ENCODE measurements at regions not wholly inside any gene's neighbourhood (a gene's known extent, or its start where the extent isn't known, plus 50 kb on each side); places are given as distances from the start of the nearest gene placed in this dataset.

DNA sequence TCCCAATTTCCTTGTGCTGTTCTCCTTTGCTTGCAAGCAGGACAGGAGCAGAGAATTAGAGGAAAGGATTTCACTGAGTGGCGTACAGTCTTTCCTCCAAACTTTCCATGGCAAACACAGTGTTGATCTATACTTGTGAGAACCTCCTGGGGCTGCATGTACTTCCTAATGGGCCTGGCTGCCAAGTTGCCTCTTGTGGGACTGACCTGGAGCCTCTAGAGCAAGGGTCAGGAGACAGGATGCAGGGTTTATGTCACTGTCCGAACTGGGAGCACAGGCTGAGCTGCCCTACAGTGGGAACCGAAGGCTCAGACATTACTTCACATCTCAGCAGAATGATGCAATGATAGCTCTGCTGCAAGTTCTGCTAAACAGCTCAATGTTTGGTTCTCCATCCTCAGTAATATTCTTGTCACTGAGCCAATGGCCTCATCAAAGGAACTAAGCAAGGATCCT lies 102.3 kb downstream of the ENC1 start (continued):
- no peak for TF ChIP-seq SRF (IDR thresholded peaks at IDR 0.05; ENCODE audit: low read depth in 2 of 2, low read length in 2 of 2)

DNA sequence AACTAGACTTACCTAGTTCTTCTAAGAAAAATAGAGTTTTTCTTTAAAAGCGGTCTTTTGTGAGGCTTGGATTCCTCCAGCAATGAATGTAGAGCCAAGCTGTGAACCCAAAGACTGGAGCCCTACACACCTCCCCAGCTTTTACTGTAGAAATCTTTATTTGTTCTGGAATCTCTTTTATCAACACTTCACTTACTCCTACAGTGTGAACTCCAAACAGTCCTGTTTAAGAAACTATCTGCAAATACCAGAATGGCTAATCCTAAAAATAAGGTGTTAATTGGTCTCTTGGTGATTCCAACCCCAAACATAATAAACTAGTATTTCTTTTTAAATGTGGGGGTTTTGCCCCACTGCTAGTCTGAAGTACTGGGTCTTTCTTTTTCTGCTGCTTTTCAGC lies 103.9 kb downstream of the ENC1 start:
- no TSS peak for BruUV-seq (replicated peaks)
- Histone ChIP-seq H4K20me1 (ENCODE audit: control insufficient read depth, insufficient read depth) (no peaks in the 10 kb centered on the region), H3K79me2 (ENCODE audit: control insufficient read depth, insufficient read depth, low read length) (no peaks in the 10 kb centered on the region), H3K4me2 (ENCODE audit: control insufficient read depth, insufficient read depth) (no peak overlapping the region), H3K9ac (ENCODE audit: control insufficient read depth, insufficient read depth, low read length) (no peak overlapping the region), H3K36me3 (ENCODE audit: control insufficient read depth in 2 of 2, insufficient read depth in 2 of 2, low read length in 1 of 2) (no peaks in the 10 kb centered on the region), H3K4me1 (ENCODE audit: control insufficient read depth, insufficient read depth, low read length) (no peaks in the 10 kb centered on the region; the same call in 1 of the 2 replicates), H3K9me3 (replicated peaks; ENCODE audit: control insufficient read depth, insufficient read depth, low read length) (peaks cover 7% of the 10 kb centered on the region), H3K27me3 (replicated peaks in 1 of 2; ENCODE audit: control insufficient read depth in 2 of 2, insufficient read depth in 2 of 2, low read length in 1 of 2) (no peaks in the 10 kb centered on the region), H2AFZ (ENCODE audit: control insufficient read depth, low read depth, low read length) (no peak overlapping the region), H3K4me3 (no peak overlapping the region), H3K27ac (ENCODE audit: control insufficient read depth, insufficient read depth) (no peak overlapping the region)
- WGBS (ENCODE audit: insufficient coverage, insufficient replicate concordance, low lambda C conversion rate, missing lambda C conversion rate), result 0% methylated on average over 1 of the region's 1 CpG
- CTCF ChIA-PET, result interaction anchor here (0.6 kb wide), 1 partner anchor 72 kb away, joined by 3 read pairs; no protein-coding TSS in a partner anchor
- in situ Hi-C loops (cut with MboI), result no loop called here
- FAIRE-seq (no peak), ATAC-seq (no peak), DNase-seq (ENCODE audit: low read depth, low spot score) (no peak)
- SMC1A ChIA-PET (ENCODE audit: uncharacterized antibody, unreplicated experiment), result interaction anchor here (0.8 to 1.5 kb wide), 4 partner anchors 26 to 97 kb away, joined by 3 to 4 read pairs (median 3); no protein-coding TSS in a partner anchor
- intact Hi-C loops (cut with micrococcal nuclease; ENCODE audit: unreplicated experiment), result no loop called here
- POLR2A ChIA-PET, result interaction anchor here (1.0 kb wide), 1 partner anchor 31 kb away, joined by 3 read pairs; no protein-coding TSS in a partner anchor
- RAD21 ChIA-PET (ENCODE audit: unreplicated experiment), result interaction anchor here (0.7 kb wide), 1 partner anchor 21 kb away, joined by 3 read pairs; no protein-coding TSS in a partner anchor
- TF ChIP-seq TCF12 (IDR thresholded peaks at IDR 0.05; ENCODE audit: low read depth, low read length), result no peak
- TF ChIP-seq, protein P1, sequence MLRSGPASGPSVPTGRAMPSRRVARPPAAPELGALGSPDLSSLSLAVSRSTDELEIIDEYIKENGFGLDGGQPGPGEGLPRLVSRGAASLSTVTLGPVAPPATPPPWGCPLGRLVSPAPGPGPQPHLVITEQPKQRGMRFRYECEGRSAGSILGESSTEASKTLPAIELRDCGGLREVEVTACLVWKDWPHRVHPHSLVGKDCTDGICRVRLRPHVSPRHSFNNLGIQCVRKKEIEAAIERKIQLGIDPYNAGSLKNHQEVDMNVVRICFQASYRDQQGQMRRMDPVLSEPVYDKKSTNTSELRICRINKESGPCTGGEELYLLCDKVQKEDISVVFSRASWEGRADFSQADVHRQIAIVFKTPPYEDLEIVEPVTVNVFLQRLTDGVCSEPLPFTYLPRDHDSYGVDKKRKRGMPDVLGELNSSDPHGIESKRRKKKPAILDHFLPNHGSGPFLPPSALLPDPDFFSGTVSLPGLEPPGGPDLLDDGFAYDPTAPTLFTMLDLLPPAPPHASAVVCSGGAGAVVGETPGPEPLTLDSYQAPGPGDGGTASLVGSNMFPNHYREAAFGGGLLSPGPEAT (IDR thresholded peaks at IDR 0.05; ENCODE audit: low read depth), result no peak
- TF ChIP-seq ZZZ3 (IDR thresholded peaks at IDR 0.05; ENCODE audit: control insufficient read depth, insufficient read length, low read depth), result no peak
- TF ChIP-seq CEBPB (IDR thresholded peaks at IDR 0.05; ENCODE audit: borderline replicate concordance in 1 of 2, low read depth in 2 of 2, low read length in 2 of 2), result no peak
- TF ChIP-seq, protein P2, sequence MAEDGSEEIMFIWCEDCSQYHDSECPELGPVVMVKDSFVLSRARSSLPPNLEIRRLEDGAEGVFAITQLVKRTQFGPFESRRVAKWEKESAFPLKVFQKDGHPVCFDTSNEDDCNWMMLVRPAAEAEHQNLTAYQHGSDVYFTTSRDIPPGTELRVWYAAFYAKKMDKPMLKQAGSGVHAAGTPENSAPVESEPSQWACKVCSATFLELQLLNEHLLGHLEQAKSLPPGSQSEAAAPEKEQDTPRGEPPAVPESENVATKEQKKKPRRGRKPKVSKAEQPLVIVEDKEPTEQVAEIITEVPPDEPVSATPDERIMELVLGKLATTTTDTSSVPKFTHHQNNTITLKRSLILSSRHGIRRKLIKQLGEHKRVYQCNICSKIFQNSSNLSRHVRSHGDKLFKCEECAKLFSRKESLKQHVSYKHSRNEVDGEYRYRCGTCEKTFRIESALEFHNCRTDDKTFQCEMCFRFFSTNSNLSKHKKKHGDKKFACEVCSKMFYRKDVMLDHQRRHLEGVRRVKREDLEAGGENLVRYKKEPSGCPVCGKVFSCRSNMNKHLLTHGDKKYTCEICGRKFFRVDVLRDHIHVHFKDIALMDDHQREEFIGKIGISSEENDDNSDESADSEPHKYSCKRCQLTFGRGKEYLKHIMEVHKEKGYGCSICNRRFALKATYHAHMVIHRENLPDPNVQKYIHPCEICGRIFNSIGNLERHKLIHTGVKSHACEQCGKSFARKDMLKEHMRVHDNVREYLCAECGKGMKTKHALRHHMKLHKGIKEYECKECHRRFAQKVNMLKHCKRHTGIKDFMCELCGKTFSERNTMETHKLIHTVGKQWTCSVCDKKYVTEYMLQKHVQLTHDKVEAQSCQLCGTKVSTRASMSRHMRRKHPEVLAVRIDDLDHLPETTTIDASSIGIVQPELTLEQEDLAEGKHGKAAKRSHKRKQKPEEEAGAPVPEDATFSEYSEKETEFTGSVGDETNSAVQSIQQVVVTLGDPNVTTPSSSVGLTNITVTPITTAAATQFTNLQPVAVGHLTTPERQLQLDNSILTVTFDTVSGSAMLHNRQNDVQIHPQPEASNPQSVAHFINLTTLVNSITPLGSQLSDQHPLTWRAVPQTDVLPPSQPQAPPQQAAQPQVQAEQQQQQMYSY (CRISPR knock-in tag; IDR thresholded peaks at IDR 0.05), result no peak
- no peak for TF ChIP-seq ZNF24 (IDR thresholded peaks at IDR 0.05)
- TF ChIP-seq SRF (IDR thresholded peaks at IDR 0.05; ENCODE audit: low read depth in 2 of 2, low read length in 2 of 2), result no peak
- no peak for TF ChIP-seq CHD4 (IDR thresholded peaks at IDR 0.05)
- no peak for TF ChIP-seq MTA3 (IDR thresholded peaks at IDR 0.05; ENCODE audit: borderline replicate concordance, low read length)
- TF ChIP-seq CHD1 (IDR thresholded peaks at IDR 0.05; ENCODE audit: low read depth, low read length), result no peak
- TF ChIP-seq, protein P3, sequence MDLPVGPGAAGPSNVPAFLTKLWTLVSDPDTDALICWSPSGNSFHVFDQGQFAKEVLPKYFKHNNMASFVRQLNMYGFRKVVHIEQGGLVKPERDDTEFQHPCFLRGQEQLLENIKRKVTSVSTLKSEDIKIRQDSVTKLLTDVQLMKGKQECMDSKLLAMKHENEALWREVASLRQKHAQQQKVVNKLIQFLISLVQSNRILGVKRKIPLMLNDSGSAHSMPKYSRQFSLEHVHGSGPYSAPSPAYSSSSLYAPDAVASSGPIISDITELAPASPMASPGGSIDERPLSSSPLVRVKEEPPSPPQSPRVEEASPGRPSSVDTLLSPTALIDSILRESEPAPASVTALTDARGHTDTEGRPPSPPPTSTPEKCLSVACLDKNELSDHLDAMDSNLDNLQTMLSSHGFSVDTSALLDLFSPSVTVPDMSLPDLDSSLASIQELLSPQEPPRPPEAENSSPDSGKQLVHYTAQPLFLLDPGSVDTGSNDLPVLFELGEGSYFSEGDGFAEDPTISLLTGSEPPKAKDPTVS (IDR thresholded peaks at IDR 0.05; ENCODE audit: low read depth, low read length), result no peak
- TF ChIP-seq E4F1 (IDR thresholded peaks at IDR 0.05; ENCODE audit: borderline replicate concordance, partially characterized antibody), result no peak
- TF ChIP-seq YBX1 (IDR thresholded peaks at IDR 0.05), result no peak
